GM23338 (cell line): ENCODE measurements at regions not wholly inside any gene's neighbourhood (a gene's known extent, or its start where the extent isn't known, plus 50 kb on each side); places are given as distances from the start of the nearest gene placed in this dataset.

ENCODE experiments used
- CTCF ChIP-seq, 2 experiments: fragments of 200-600 bp in 1 of 2; sonication (generic) in 1 of 2; conservative IDR thresholded peaks; 2 replicates each; pipeline versions ENCODE4 v1.5.1 to v1.6.1; 2016 to 2017; ENCODE audit warnings: antibody characterized with exemption in 2 of 2, low read depth in 2 of 2, mild to moderate bottlenecking in 2 of 2, moderate library complexity in 1 of 2
- REST ChIP-seq: IDR thresholded peaks from one replicate; pipeline ENCODE4 v1.6.1; 2018; ENCODE audit warnings: antibody characterized with exemption; ENCODE audit not compliant: unreplicated experiment

- TF ChIP-seq CTCF (conservative IDR thresholded peaks at IDR 0.05; ENCODE audit: low read depth in 2 of 2) (no peak), REST (no peak)
Measured at GRCh38 chr10:118820326-118821116, 65.8 kb upstream of the CACUL1 start.
